IPS-18c (cell line): ENCODE measurements at regions not wholly inside any gene's neighbourhood (a gene's known extent, or its start where the extent isn't known, plus 50 kb on each side); places are given as distances from the start of the nearest gene placed in this dataset.
"Not testable (repeated sequence)": the region's sequence is repeated elsewhere in the genome, so short reads cannot be mapped to it uniquely, and the experiment has no call there.

ENCODE experiments used
- H3K4me3 ChIP-seq: 2 replicates; pipeline ENCODE4 v1.7.0; 2013; ENCODE audit warnings: low read depth, mild to moderate bottlenecking, low read length, moderate library complexity; ENCODE audit not compliant: insufficient read depth
- H3K9me3 ChIP-seq: one replicate; pipeline ENCODE4 v1.6.1; 2013; ENCODE audit warnings: mild to moderate bottlenecking, low read length, moderate library complexity; ENCODE audit not compliant: control insufficient read depth, insufficient read depth

DNA sequence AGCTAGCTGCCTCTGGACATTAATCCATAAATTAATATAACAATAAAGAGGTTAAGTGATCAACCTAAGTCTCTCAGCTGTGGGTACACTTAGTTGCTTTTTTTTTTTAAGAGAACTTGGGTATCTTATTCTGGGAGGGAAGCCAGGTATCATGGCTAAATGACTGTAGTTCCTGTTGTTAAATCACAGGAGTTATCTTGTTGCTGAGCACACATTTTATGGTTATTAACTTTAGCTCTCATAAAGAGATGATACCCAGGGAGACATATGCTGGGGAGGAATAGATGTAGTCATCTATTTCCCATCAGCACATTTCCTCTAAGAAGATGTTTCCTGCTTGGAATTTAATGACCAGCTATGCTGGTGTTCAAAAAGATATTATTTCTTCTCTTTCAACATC is 227.8 kb downstream of the PTGER3 start:
- H3K4me3 ChIP-seq = no peak overlapping the region
- no peaks in the 10 kb centered on the region for H3K9me3 ChIP-seq

DNA sequence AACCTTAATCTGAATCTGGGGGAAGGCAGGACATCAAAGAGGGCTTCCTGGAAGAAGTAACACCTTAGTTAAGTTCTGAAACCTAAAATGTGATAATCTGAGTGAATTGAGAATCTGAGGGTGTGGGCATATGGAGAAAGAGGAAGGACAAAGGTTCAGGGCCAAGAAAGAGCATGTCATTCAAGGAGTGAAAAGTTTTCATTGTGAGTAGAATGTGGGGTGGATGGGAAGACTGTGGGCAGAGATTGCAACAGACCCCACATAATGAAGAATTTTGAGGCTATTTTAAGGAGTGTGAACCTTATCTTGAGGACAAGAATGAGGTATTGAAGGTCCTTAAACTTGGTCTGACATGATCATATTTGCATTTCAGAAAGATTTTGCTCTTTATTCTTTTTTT is 227.2 kb downstream of the PTGER3 start:
- H3K9me3 ChIP-seq = no peaks in the 10 kb centered on the region
- no peak overlapping the region for H3K4me3 ChIP-seq

DNA sequence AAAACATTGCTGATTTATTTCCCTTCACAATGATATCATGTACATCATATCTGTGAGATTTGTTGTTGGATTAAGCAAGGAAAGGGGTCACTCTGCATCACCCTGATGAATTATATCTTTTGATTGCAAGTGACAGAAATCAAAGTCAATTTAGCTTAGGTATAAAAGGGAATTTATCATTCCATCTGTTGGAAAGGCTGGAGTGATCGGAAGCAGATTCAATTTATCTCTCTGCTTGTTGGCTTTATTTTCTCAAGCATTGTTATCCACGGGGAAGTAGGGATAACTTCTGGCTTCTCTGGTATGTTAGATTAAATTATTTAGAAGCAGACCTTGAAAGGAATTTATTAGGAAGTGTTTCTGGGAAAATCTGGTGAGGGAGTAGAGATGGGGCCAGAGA is 226.6 kb downstream of the PTGER3 start:
- Histone ChIP-seq H3K4me3 (no peak overlapping the region), H3K9me3 (no peaks in the 10 kb centered on the region)

DNA sequence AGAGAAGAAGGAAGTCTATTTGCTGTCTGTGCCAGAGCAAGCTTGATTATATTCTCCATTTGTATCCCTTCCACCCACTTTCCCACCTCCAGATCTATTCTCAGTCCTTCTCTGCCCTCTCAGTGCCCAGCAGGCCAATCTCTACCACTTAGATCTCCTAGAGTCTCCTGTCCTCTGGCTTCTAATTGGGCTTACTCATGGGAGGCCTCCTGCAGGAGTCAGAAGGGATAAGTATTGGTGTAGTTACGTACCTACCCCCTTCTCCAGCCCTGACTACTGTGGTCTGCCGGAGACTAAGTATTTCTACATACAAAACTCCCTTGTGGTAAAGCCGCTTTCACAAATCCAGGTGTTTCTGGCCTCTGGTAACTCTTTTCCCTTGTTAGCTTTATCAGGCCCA is 221.2 kb downstream of the PTGER3 start:
- no peak overlapping the region for H3K4me3 ChIP-seq

DNA sequence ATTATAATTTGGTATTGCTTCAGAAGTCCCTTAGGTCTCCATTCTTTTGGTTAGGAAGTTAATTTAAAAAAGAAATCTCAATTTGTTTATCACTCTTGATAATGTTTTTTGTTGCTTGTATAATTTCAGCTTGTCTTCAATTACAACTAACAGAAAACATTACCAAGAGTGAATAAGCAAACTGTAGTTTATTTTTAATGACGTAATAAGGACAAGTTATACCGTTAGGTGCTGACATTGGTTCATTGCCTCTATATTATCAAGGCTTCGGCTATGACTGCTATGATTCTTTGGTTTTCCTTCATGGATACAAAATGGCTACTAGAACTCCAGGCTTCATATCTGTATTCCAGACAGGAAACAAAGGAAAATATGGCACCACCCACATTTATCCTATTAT is 220.6 kb downstream of the PTGER3 start:
- no peak overlapping the region for H3K4me3 ChIP-seq
- no peaks in the 10 kb centered on the region for H3K9me3 ChIP-seq

More for the DNA sequence above, 221.2 kb downstream of the PTGER3 start:
- no peaks in the 10 kb centered on the region for H3K9me3 ChIP-seq

DNA sequence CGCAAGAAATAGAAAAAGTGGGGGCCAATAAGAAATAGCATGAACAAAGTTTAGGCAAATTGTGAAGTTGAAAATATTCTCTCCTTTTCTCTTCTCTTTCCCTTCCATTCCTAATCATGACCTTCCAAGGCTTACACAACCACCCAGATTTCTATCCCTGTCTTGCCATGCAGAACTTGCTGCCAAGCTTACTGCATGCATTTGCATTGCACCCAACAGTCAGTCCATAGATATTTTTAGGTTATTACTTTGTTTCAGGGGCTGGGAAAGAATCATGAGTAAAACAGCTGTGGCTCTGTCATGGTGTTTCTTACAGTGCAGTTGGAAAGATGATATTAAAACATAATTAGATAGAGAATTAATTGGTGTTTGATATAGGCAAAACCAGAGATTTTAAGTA is 219.4 kb downstream of the PTGER3 start:
- Histone ChIP-seq H3K4me3 (no peak overlapping the region), H3K9me3 (peaks cover 2% of the 10 kb centered on the region)

DNA sequence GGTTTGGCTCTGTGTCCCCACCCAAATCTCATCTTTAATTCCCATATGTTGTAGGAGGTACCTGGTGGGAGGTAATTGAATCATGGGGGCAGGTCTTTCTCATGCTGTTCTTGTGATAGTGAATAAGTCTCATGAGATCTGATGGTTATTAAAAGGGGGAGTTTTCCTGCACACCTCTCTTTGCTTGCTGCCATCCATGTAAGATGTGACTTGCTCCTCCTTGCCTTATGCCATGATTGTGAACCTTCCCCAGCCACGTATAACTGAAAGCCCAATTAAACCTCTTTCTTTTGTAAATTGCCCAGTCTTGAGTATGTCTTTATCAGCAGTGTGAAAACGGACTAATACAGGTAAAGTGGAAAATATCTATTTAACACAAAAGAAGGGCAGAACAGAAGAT is 213.3 kb downstream of the PTGER3 start:
- H3K4me3 ChIP-seq, H3K9me3 ChIP-seq: not testable (repeated sequence)

DNA sequence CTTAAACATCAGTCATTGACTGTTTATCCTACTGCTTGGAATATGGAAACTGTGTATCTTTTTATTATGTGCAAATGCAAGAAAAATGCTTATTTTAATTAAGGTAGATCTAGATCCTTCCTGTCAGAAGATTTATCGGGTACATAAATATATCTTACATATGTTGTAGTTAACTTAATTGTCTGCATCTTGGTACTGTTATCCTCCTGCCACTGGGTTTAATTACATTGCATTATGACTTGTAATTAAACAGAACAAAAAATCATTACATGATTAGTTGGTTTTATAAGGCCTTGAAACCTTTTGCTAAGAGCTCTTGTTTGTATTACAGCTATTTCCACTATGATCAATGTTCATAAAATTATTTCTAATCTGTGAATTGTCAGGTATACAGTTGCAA is 211.2 kb downstream of the PTGER3 start:
- Histone ChIP-seq H3K9me3 (peaks cover 2% of the 10 kb centered on the region), H3K4me3 (no peak overlapping the region)

DNA sequence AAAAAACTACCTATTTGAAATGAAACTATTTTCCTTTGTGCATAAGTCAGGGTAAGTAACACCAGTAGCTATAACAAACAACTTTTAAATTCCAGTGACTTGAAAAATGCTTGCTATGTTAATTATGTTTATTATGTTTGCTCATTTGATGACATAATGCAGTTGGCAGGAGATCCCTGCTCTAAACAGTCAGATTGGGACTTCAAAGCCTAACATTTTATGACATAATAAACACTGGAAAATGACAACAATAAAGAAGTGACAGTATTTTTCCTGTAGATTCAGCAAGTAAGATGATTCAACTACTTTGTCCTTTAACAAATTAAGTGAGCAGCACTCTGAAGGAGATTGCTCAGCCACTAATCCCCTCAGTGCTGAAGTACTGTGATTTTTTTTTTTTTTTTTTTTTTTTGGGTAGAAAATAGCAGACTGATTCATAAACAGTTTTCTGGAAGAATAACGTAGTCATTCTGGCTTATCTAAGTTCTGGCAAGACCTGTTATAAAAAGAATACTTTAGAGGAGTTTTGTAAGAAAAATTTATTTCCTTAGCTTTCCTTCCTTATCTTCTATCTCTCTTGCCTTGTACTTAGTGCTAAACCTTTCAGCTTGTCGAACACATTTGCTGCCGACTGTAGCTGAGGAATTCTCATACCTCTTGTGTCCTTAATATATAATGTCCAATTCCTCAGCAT is 207.2 kb downstream of the PTGER3 start:
- Histone ChIP-seq H3K9me3 (no peaks in the 10 kb centered on the region), H3K4me3 (no peak overlapping the region)

DNA sequence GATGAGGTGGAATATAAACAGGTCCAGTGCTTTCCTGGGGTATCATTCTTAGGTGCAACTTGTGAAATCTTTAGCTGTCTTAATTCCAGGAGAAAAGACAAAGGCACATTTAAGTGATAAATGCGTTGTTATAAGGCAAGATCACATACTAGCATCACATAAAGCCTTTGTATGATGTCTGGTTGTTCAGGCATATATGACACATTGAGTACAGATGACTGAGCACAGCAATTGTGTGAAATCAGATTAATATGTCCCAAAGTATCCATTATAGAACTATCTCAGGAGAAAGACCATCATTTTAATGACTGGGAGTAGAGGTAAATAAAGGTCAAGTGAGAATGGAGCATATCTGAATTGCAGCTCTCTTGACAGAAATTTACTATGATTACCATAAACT is 205.1 kb downstream of the PTGER3 start:
- no peaks in the 10 kb centered on the region for H3K9me3 ChIP-seq
- H3K4me3 ChIP-seq = no peak overlapping the region

DNA sequence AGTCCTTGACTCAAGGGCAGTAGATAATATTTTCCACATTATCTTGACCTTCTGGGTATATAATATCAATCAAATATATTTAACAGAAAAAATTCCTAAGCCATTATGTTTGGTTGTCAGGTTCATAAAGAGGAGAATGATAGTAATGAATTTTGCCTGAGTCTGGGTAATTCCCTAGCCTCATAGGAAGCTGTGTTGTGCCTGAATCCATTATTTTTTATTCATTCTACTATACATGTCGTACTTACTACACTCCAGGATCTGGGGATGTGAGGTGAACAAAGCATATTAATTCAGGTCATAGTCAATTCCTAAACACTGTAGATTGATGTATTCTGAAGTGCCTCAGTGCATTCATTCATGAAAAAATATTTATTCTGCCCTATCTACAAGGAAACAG is 204.2 kb downstream of the PTGER3 start:
- Histone ChIP-seq H3K9me3 (no peaks in the 10 kb centered on the region), H3K4me3 (no peak overlapping the region)

DNA sequence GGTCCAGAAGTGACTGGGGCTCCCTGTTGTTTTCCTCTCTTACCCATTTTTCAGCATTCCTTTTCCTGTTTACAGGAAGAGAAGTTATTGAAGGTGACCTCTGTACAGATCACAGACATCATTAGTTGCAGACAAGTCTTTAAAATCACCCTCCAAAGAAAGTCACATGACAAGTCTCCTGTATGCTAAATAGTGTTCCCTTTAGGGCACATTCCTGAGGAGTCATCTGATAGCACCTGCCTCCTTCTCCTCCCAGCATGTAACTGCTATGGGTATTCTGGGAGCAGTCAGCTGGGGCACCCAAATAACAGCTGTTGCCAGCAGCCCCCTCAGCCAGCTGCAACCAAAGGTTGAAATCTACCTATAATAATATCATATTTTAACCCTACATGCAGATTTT is 200.6 kb downstream of the PTGER3 start:
- H3K9me3 ChIP-seq = no peaks in the 10 kb centered on the region
- no peak overlapping the region for H3K4me3 ChIP-seq

DNA sequence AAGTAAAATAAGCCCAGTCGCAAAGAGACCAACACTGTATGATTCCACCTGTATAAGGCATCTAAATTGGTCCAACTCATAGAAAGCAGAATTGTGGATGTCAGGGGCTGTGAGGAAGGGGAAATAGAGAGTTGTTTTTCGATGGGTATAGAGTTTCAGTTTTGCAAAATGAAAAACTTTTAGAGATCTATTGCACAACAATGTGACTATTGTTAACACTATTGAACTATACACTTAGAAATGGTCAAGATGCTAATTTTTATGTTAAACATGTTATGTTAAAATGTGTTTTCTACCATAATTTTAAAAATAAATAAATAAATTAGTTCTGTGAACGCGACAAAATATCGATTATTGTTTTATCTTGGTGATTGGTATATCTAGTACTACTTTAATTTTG is 192.4 kb downstream of the PTGER3 start:
- no peak overlapping the region for H3K4me3 ChIP-seq
- no peaks in the 10 kb centered on the region for H3K9me3 ChIP-seq

DNA sequence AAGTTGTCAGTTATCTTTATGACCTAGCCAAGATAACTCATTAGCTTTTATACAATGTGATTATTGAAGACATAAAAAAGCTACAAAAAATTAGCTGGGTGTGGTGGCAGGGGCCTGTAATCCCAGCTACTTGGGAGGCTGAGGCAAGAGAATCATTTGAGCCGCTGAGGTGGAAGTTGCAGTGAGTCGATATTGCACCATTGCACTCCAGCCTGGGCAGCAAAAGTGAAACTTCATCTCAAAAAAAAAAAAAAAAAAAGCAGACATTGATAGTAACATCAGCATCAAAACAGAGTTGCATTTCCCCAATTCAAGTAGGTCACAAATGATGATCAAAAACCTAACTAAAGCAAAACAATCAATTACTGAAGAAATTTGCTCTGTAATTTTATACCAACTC is 191.4 kb downstream of the PTGER3 start:
- Histone ChIP-seq H3K4me3 (no peak overlapping the region), H3K9me3 (no peaks in the 10 kb centered on the region)

DNA sequence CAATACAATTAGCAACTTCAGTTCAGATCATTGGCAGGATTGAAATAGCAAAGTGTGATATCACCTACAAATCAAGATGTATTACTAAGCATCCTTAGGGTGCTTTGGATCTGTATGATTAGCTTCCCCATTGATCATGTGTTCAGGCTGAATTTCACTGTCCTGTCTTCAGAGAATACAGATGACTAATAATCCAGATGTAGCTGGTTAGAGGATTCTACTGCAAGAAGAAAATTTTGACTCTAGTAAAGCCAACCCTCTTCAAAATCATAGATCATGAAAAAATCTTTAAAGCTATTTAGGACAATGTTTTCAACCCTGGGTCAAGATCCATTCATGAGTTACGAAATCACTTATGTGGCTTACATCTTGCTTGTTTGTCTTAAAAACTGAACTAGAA is 184.4 kb downstream of the PTGER3 start:
- H3K4me3 ChIP-seq = no peak overlapping the region
- H3K9me3 ChIP-seq = no peaks in the 10 kb centered on the region

DNA sequence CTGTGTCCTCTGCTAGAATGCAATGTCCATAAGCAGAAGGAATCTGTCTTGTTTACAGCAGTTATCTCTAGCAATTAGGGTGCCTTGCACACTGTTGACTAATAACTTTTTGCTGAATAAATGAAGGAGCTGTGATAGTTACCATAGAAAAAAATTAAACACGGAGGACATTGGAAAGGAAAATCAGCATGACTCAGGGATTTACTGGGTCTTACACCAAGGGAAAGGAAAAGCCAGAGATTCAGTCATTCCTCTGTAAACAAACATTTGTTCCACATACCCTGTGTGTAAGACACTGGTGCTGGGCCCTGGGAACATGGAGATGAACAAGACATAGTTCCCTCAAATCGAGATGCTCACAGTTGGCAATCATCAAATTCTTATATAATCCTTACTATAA is 183.3 kb downstream of the PTGER3 start:
- Histone ChIP-seq H3K9me3 (no peaks in the 10 kb centered on the region), H3K4me3 (no peak overlapping the region)

DNA sequence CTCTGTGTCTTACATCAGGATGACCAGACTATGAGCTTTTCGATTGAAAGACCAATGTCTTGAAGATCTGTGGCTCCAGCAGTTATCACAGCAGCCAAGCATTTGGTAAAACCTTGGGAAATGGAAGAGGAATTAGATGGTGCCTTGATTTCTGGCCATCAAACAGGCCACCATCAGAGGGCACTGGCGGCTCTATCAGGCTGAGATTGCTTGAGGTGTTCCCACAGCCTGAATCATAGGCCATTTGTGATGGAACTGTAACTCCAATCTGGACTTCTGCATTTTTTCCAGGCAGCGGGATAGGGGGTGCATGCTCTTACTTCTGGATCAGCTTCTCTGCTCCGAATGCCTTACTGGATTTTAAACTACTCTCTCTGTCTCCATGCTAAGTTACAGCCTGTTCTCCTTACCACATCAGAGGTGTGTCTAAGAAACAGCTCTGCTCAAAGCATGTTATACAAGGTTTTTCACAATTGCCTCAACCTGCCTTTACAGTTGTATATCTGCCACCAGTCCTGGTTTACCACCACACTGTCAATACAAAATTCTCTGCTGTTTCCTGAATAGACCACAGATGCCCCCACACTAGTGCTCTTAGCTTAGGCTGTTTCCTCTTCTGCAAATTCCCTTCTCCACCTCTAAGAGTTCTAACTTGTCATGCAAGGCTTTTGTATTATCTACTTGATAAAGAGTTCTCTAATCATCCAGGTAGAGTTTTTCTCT is 180.9 kb downstream of the PTGER3 start:
- H3K9me3 ChIP-seq = no peaks in the 10 kb centered on the region
- no peak overlapping the region for H3K4me3 ChIP-seq

DNA sequence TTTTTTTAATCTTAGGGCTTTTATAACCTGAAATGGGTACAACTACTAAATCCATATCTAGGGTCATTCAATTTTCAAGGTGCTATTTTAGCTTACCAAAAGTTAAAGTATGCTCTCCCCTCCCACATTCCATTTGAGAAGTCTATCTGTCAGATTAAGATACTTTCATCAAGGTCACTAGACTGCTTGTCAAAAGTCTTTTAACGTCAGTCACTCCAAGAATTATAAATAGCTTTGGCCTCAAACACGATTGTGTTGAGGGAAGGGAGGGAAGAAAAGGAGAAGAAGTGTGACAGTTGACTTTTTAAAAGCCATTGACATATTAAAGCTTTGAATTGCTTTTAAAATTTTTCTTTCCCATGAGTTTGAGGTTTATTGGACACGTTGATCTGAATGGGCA is 175.8 kb downstream of the PTGER3 start:
- Histone ChIP-seq H3K4me3 (no peak overlapping the region), H3K9me3 (no peaks in the 10 kb centered on the region)

DNA sequence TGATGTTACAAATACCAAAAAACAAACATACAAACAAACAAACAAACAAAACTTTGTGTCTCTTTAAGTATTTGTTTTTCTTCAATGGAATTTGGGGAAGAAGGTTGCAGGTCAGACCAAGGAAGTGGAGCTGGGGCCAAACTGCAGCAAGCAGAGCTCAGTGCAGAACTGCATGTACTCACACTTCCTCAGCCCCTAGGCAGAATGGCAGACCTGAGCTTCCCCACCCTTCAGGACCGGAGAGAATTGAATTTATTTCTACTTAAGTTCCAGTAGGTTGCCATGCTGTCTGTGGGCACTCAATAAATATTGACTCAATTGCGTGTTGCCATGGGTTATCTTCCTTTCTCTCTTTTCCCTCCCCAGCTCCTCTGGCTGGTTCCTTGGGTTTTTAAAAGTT is 173.6 kb downstream of the PTGER3 start:
- H3K9me3 ChIP-seq = no peaks in the 10 kb centered on the region

More for the DNA sequence above, 173.6 kb downstream of the PTGER3 start:
- H3K4me3 ChIP-seq = no peak overlapping the region
